NT2/D1 (cell line): ENCODE measurements at regions not wholly inside any gene's neighbourhood (a gene's known extent, or its start where the extent isn't known, plus 50 kb on each side); places are given as distances from the start of the nearest gene placed in this dataset.
"Not testable (repeated sequence)": the region's sequence is repeated elsewhere in the genome, so short reads cannot be mapped to it uniquely, and the experiment has no call there.

Experiments
- SUZ12 ChIP-seq: IDR thresholded peaks from 2 replicates; pipeline ENCODE4 v1.6.1; 2011; ENCODE audit not compliant: insufficient read length, insufficient read depth; ENCODE audit errors: extremely low read depth
- YY1 ChIP-seq: IDR thresholded peaks from 2 replicates; pipeline ENCODE4 v1.6.1; 2011; ENCODE audit not compliant: insufficient read length, insufficient read depth

DNA sequence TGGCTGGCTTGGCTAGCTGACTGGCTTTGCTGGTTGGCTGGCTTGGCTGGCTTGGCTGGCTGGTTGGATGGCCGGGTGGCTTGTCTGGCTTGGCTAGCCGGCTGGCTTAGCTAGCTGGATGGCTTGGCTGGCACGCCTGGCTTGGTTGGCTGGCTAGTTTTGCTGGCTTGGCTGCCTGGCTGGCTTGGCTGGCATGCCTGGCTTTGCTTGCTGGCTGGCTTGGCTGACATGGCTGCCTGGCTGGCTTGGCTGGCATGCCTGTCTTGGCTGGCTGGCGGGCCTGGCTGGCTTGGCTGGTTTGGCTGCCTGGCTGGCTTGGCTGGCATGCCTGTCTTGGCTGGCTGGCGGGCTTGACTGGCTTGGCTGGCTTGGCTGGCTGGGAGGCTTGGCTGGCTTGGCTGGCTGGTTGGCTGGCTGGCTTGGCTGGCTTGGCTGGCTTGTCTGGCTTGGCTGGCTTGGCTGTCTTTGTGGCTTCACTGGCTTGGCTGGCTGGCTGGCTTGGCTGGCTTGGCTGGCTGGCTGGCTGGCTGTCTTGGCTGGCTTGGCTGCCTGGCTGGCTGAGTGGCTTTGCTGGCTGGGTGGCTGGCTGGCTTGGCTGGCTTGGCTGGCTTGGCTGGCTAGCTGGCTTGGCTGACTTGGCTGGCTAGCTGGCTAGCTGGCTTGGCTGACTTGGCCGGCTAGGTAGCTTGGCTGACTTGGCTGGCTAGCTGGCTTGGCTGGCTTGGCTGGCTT is 2808.9 kb downstream of the RPIA start:
- TF ChIP-seq YY1, SUZ12: not testable (repeated sequence)
